Upper lobe of left lung (tissue), 6 donors: ENCODE measurements at regions not wholly inside any gene's neighbourhood (a gene's known extent, or its start where the extent isn't known, plus 50 kb on each side); places are given as distances from the start of the nearest gene placed in this dataset.
A peak's percentile ranks its signal among the peaks of the same experiment; 100 is the strongest.

ENCODE experiments used
- ATAC-seq, 2 donors: fragments of 200-7000 bp; cut with Tn5 transposase; one replicate each; pipeline ENCODE4 v1.9.1; 2022; ENCODE audit warnings: mild to moderate bottlenecking in 2 of 2, moderate library complexity in 2 of 2; ENCODE audit not compliant: low FRiP score in 2 of 2
- DNase-seq, 2 donors: peaks; one replicate each; pipeline ENCODE4 v3.0.0-alpha.2; 2019 to 2020
- H3K27ac ChIP-seq, 4 donors: fragments of 200-600 bp; sonication (generic); one replicate each; pipeline ENCODE4 v1.5.1; 2016 to 2019
- H3K27me3 ChIP-seq, 4 donors: fragments of 200-600 bp; sonication (generic); one replicate each; pipeline ENCODE4 v1.5.1; 2017 to 2019
- H3K36me3 ChIP-seq, 4 donors: fragments of 200-600 bp; sonication (generic); one replicate each; pipeline ENCODE4 v1.5.1; 2016 to 2019
- H3K4me1 ChIP-seq, 4 donors: fragments of 200-600 bp; sonication (generic); one replicate each; pipeline ENCODE4 v1.5.1; 2018 to 2019
- H3K4me3 ChIP-seq, 4 donors: fragments of 200-600 bp; sonication (generic); one replicate each; pipeline ENCODE4 v1.5.1; 2017 to 2019; ENCODE audit warnings: mild to moderate bottlenecking in 2 of 4, moderate library complexity in 1 of 4
- H3K9me3 ChIP-seq, 4 donors: fragments of 200-600 bp; sonication (generic); one replicate each; pipeline ENCODE4 v1.5.1; 2018 to 2019
- CTCF ChIP-seq, 6 experiments: fragments of 450-650 bp in 4 of 6; fragments of 200-600 bp in 2 of 6; sonication (generic) in 2 of 6; IDR thresholded peaks; one replicate each; pipeline ENCODE4 v1.5.1; 2016 to 2019; ENCODE audit warnings: antibody characterized with exemption in 6 of 6
- EP300 ChIP-seq, 4 donors: sonication (generic); formaldehyde crosslinking; IDR thresholded peaks; one replicate each; pipeline ENCODE4 v1.5.1; 2017; ENCODE audit warnings: antibody characterized with exemption in 4 of 4, control low read depth in 2 of 4
- POLR2A ChIP-seq, 4 donors: fragments of 450-650 bp; IDR thresholded peaks; one replicate each; pipeline ENCODE4 v1.5.1; 2016 to 2017; ENCODE audit warnings: antibody characterized with exemption in 4 of 4, mild to moderate bottlenecking in 2 of 4
- POLR2AphosphoS5 ChIP-seq, 2 donors: sonication (generic); formaldehyde crosslinking; IDR thresholded peaks; one replicate each; pipeline ENCODE4 v1.5.1; 2017; ENCODE audit warnings: antibody characterized with exemption in 2 of 2
- WGBS, 2 donors: methylation state at CpG; one replicate each; pipeline ENCODE4 v1.1.5; 2017 to 2018; 5-methylcytosine and 5-hydroxymethylcytosine counted together
- donor health status: DM: no; HTN: no; CAD: no; lungs with moderate emphysema.
- donor health status: DM: no; HTN: yes; CAD: no; lungs with severe emphysema.

DNA sequence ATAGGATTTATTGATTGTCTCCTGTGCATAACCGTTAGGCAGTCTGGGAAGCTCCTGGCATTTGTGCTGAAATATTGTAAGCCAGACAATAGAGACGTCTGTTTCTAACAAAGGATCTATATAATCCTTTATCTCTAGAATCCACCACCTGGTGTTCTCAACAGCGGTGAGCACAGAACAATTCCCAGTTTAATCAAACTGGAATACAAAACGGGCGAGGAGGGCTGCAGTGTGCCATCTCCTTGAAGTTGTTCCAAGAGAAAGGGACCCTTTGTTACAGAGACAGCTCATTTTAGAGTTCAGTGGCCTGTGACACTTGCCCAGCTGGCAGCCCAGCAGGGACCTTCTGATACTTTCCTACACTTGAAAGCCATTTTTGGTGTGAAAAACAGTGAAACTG lies 162.8 kb upstream of the IVNS1ABP start:
- TF ChIP-seq EP300 (IDR thresholded peaks at IDR 0.05) (no peak), CTCF (IDR thresholded peaks at IDR 0.05) (no peak), POLR2A (IDR thresholded peaks at IDR 0.05) (no peak), POLR2AphosphoS5 (IDR thresholded peaks at IDR 0.05) (no peak)
- peaks cover 0 to 5% (median 2%) of the 10 kb centered on the region in 4 donors for H3K4me1 ChIP-seq
- no peak for ATAC-seq

DNA sequence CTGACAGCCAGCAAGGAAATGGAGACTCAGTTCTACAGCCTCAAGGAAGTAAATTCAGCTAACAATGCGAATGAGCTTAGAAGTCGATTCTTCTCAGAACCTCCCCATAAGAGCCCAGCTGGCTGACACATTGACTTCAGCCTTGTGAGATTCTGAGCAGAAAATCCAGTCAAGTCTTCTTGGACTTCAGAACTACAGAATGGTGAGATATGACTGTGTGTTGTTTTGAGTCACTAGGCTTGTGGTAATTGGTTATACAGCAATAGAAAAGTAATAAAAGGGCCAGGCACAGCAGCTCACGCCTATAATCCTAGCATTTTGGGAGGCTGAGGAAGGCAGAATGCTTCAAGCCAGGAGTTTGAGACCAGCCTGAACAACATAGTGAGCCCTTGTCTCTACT lies 161.8 kb upstream of the IVNS1ABP start:
- Histone ChIP-seq H3K27ac (no peak overlapping the region), H3K4me1 (peaks cover 0 to under 1% (median 0%) of the 10 kb centered on the region in 4 donors), H3K4me3 (no peak overlapping the region), H3K9me3 (no peaks in the 10 kb centered on the region), H3K27me3 (no peaks in the 10 kb centered on the region), H3K36me3 (no peaks in the 10 kb centered on the region)
- DNase-seq: no peak
- no peak for ATAC-seq
- no peak for TF ChIP-seq POLR2A (IDR thresholded peaks at IDR 0.05)
- no peak for TF ChIP-seq CTCF (IDR thresholded peaks at IDR 0.05)
- no peak for TF ChIP-seq POLR2AphosphoS5 (IDR thresholded peaks at IDR 0.05)
- no peak for TF ChIP-seq EP300 (IDR thresholded peaks at IDR 0.05)
- 85 to 97% methylated on average over 3 of the region's 3 CpGs for WGBS, 2 donors

More for the DNA sequence above, 162.8 kb upstream of the IVNS1ABP start:
- Histone ChIP-seq H3K27ac (no peak overlapping the region), H3K4me3 (no peak overlapping the region), H3K9me3 (no peaks in the 10 kb centered on the region), H3K36me3 (no peaks in the 10 kb centered on the region), H3K27me3 (no peaks in the 10 kb centered on the region)
- 76 to 85% methylated on average over 5 of the region's 5 CpGs for WGBS, 2 donors
- no peak for DNase-seq

- ATAC-seq: peak in 1 of 2 donors; percentile 36
- no peak overlapping the region for H3K27ac ChIP-seq
- 75 to 83% methylated on average over 6 of the region's 6 CpGs for WGBS, 2 donors
- H3K27me3 ChIP-seq: no peaks in the 10 kb centered on the region
- no peak overlapping the region for H3K4me3 ChIP-seq
- H3K9me3 ChIP-seq: no peaks in the 10 kb centered on the region
- H3K4me1 ChIP-seq: no peaks in the 10 kb centered on the region
- no peaks in the 10 kb centered on the region for H3K36me3 ChIP-seq
- TF ChIP-seq CTCF (IDR thresholded peaks at IDR 0.05) (no peak), EP300 (IDR thresholded peaks at IDR 0.05) (no peak), POLR2A (IDR thresholded peaks at IDR 0.05) (no peak), POLR2AphosphoS5 (IDR thresholded peaks at IDR 0.05) (no peak)
- DNase-seq: peak in 1 of 2 donors; percentile 25
These were observed 160.9 kb upstream of the IVNS1ABP start for GRCh38 chr1:185477638-185478580.

GRCh38 chr1:185474440-185475149 lies 157.6 kb upstream of the IVNS1ABP start:
- no peak for DNase-seq
- no peaks in the 10 kb centered on the region for H3K27me3 ChIP-seq
- TF ChIP-seq CTCF (IDR thresholded peaks at IDR 0.05): no peak
- no peak for TF ChIP-seq EP300 (IDR thresholded peaks at IDR 0.05)
- no peak for TF ChIP-seq POLR2A (IDR thresholded peaks at IDR 0.05)
- no peak for TF ChIP-seq POLR2AphosphoS5 (IDR thresholded peaks at IDR 0.05)

More at GRCh38 chr1:185474440-185475149, 157.6 kb upstream of the IVNS1ABP start:
- Histone ChIP-seq H3K27ac (no peak overlapping the region), H3K4me1 (no peaks in the 10 kb centered on the region), H3K4me3 (no peak overlapping the region), H3K36me3 (no peaks in the 10 kb centered on the region), H3K9me3 (no peaks in the 10 kb centered on the region)
- whole genome bisulfite sequencing, 2 donors: 81 to 91% methylated on average over 2 of the region's 2 CpGs
- no peak for ATAC-seq
